GM12892 (cell line): ENCODE measurements at regions not wholly inside any gene's neighbourhood (a gene's known extent, or its start where the extent isn't known, plus 50 kb on each side); places are given as distances from the start of the nearest gene placed in this dataset.

ENCODE experiments used
- POLR2A ChIP-seq: IDR thresholded peaks from 2 replicates; pipeline ENCODE4 v1.6.1; 2011; ENCODE audit warnings: low read depth, low read length, control low read depth
- POLR2AphosphoS5 ChIP-seq: IDR thresholded peaks from 2 replicates; pipeline ENCODE4 v1.6.1; 2011; ENCODE audit warnings: low read depth, low read length, control low read depth
- TAF1 ChIP-seq: IDR thresholded peaks from 2 replicates; pipeline ENCODE4 v1.6.1; 2011; ENCODE audit warnings: low read depth, mild to moderate bottlenecking, control low read depth, low read length, borderline replicate concordance

DNA sequence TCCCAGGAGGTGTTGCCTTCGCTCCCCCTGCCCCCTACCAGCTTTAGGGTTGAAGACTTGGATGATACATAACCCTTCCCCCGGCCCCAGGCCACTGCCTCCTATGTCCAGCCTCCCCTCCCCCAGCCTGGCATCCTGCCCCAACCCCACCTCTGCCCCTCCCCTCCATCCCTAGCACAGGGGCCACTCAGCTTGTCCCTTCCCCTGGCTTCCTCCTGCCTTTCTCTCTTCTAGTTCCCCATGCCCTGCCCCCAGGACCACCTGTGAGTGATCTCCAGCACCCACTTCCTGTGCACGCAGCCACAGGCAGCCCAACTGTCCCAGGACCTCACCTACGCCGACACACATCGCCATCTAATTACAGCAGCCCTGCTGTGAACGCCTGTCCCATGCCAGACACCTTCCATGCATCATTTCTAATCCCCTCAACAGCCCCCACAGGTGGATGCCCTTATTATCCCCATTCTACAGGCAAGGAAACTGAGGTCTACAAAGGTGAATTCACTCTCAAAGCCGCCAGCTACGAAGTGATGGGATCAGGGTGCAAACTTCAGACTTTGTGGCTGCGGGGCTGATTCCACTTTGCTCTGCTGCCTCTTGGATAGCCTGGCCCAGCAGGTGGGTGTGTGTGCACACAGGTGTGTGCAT lies 82.4 kb upstream of the CHST15 start:
- no peak for TF ChIP-seq TAF1
- TF ChIP-seq POLR2AphosphoS5: no peak
- TF ChIP-seq POLR2A: no peak
